ENCODE measurements at regions not wholly inside any gene's neighbourhood (a gene's known extent, or its start where the extent isn't known, plus 50 kb on each side); places are given as distances from the start of the nearest gene placed in this dataset.
A peak's percentile ranks its signal among the peaks of the same experiment; 100 is the strongest.
"Not testable (repeated sequence)": the region's sequence is repeated elsewhere in the genome, so short reads cannot be mapped to it uniquely, and the experiment has no call there.

DNA sequence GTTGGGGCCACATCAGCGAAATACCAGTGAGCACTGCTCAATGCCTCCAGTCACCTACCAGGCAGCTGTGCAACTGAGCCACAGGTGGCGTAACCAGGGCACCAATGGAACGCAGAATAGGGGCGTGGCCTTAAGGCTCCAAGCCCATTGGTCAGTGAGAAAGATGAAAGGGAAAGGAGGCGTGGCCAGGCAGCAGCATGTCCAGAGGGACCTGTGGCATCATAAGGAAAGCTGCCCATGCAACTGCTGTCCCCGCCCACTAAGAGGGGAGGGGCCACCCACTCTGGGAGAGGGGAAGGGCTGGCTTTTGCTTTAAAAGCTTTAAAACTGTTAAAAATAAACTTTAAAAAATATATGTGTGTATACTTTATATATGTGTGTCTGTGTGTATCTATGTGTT, 84.0 kb upstream of the ZSCAN2 start:
- H3K9me3 ChIP-seq (ENCODE audit: control insufficient read depth in 1 of 2, insufficient read depth in 1 of 2, low read depth in 1 of 2, low read length in 2 of 2); RAD21 ChIA-PET (ENCODE audit: low non-redundant PET in 1 of 2, low total read pairs in 2 of 2, uncharacterized antibody in 2 of 2, unreplicated experiment in 2 of 2); H3K9ac ChIP-seq (ENCODE audit: low read length); H3K36me3 ChIP-seq (ENCODE audit: control insufficient read depth in 1 of 2, insufficient read depth in 2 of 2, low read length in 2 of 2); BruUV-seq (replicated peaks); H3K4me2 ChIP-seq (ENCODE audit: low read length); H3K4me1 ChIP-seq (ENCODE audit: control insufficient read depth in 1 of 2, insufficient read depth in 2 of 2, low read length in 2 of 2); H3K9me2 ChIP-seq (ENCODE audit: insufficient read depth); ATAC-seq; POLR2A ChIA-PET; CTCF ChIA-PET; intact Hi-C loops (cut with micrococcal nuclease); H3K4me3 ChIP-seq (replicated peaks in 1 of 2; ENCODE audit: low read depth in 1 of 2, low read length in 2 of 2); H3K27me3 ChIP-seq (ENCODE audit: insufficient read depth, low read length); H4K20me1 ChIP-seq (ENCODE audit: insufficient read depth); H2AFZ ChIP-seq (ENCODE audit: low read depth, low read length, poor library complexity, severe bottlenecking); H3K27ac ChIP-seq (ENCODE audit: low read depth, low read length); H3K79me2 ChIP-seq (ENCODE audit: insufficient read depth, low read length): not testable (repeated sequence)
- peak; percentile 36 for DNase-seq (ENCODE audit: low read depth, low spot score)
- TF ChIP-seq TCF7L2 (IDR thresholded peaks at IDR 0.05; ENCODE audit: borderline replicate concordance, extremely low read depth, insufficient read depth, insufficient read length), result peak; percentile 57

DNA sequence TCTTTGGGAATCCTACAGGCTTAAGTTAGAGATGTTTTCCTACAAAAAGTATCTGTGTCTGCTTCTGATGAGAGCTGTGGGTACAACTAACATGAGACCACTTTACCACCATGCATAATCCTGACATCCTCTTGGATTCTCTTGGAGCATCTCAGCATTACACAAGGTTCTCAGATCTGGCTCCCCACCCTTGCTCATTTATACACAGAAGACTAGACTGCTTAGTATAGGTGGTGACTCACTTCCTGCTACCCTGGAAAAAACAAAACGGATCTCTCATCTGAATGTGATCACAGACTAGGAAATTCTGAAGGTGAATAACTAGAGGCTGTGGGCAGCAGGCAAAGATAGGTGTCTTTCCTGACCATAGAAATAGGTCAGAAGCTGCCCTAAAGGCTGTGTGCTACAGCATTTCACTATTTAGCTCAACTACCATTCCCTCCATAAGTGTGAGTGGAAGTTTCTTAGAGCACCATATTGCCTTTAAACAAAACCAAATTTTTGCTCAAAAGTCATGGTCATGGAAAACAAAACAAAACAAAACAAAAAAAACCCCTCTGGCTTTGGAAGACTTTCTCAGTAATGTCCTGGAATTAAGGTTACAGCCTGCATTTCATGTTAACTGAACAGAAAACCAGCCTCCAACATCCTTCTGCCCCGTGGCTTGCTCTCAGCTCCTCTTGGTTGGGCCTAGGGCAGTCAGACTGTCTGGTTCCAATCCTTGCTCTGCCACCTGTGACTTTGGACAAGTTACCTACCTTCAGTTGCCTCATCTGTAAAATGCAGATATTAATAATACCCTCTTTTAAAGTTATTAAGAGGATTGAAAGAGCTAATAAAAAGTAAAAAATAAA, 75.1 kb upstream of the ZSCAN2 start:
- H3K9me2 ChIP-seq (ENCODE audit: insufficient read depth); H3K9ac ChIP-seq (ENCODE audit: low read length); H3K4me2 ChIP-seq (ENCODE audit: low read length); H3K9me3 ChIP-seq (ENCODE audit: control insufficient read depth in 1 of 2, insufficient read depth in 1 of 2, low read depth in 1 of 2, low read length in 2 of 2); H2AFZ ChIP-seq (ENCODE audit: low read depth, low read length, poor library complexity, severe bottlenecking); H3K27ac ChIP-seq (ENCODE audit: low read depth, low read length); H3K79me2 ChIP-seq (ENCODE audit: insufficient read depth, low read length); RAD21 ChIA-PET (ENCODE audit: low non-redundant PET in 1 of 2, low total read pairs in 2 of 2, uncharacterized antibody in 2 of 2, unreplicated experiment in 2 of 2); H3K36me3 ChIP-seq (ENCODE audit: control insufficient read depth in 1 of 2, insufficient read depth in 2 of 2, low read length in 2 of 2); H3K4me1 ChIP-seq (ENCODE audit: control insufficient read depth in 1 of 2, insufficient read depth in 2 of 2, low read length in 2 of 2); intact Hi-C loops (cut with micrococcal nuclease); BruUV-seq (replicated peaks); H4K20me1 ChIP-seq (ENCODE audit: insufficient read depth); H3K4me3 ChIP-seq (replicated peaks in 1 of 2; ENCODE audit: low read depth in 1 of 2, low read length in 2 of 2); CTCF ChIA-PET; H3K27me3 ChIP-seq (ENCODE audit: insufficient read depth, low read length); POLR2A ChIA-PET; DNase-seq (ENCODE audit: low read depth, low spot score): not testable (repeated sequence)
- peak; percentile 86 for ATAC-seq
- TF ChIP-seq FOSL1 (IDR thresholded peaks at IDR 0.05; ENCODE audit: low read depth), result peak; percentile 30; the same call in 1 of the 2 replicates

- H3K9ac ChIP-seq (ENCODE audit: low read length); H3K27ac ChIP-seq (ENCODE audit: low read depth, low read length); H3K4me2 ChIP-seq (ENCODE audit: low read length); H3K27me3 ChIP-seq (ENCODE audit: insufficient read depth, low read length); CTCF ChIA-PET; H3K36me3 ChIP-seq (ENCODE audit: control insufficient read depth in 1 of 2, insufficient read depth in 2 of 2, low read length in 2 of 2); H3K79me2 ChIP-seq (ENCODE audit: insufficient read depth, low read length); H2AFZ ChIP-seq (ENCODE audit: low read depth, low read length, poor library complexity, severe bottlenecking); H3K9me3 ChIP-seq (ENCODE audit: control insufficient read depth in 1 of 2, insufficient read depth in 1 of 2, low read depth in 1 of 2, low read length in 2 of 2); H3K4me1 ChIP-seq (ENCODE audit: control insufficient read depth in 1 of 2, insufficient read depth in 2 of 2, low read length in 2 of 2); H4K20me1 ChIP-seq (ENCODE audit: insufficient read depth); DNase-seq (ENCODE audit: low read depth, low spot score); H3K9me2 ChIP-seq (ENCODE audit: insufficient read depth); POLR2A ChIA-PET; BruUV-seq (replicated peaks); intact Hi-C loops (cut with micrococcal nuclease); RAD21 ChIA-PET (ENCODE audit: low non-redundant PET in 1 of 2, low total read pairs in 2 of 2, uncharacterized antibody in 2 of 2, unreplicated experiment in 2 of 2); H3K4me3 ChIP-seq (replicated peaks in 1 of 2; ENCODE audit: low read depth in 1 of 2, low read length in 2 of 2); ATAC-seq: not testable (repeated sequence)
These were observed 70.1 kb upstream of the ZSCAN2 start for GRCh38 chr15:84530751-84531150.

- DNase-seq (ENCODE audit: low read depth, low spot score); H3K9me2 ChIP-seq (ENCODE audit: insufficient read depth); H3K9me3 ChIP-seq (ENCODE audit: control insufficient read depth in 1 of 2, insufficient read depth in 1 of 2, low read depth in 1 of 2, low read length in 2 of 2); BruUV-seq (replicated peaks); H3K4me1 ChIP-seq (ENCODE audit: control insufficient read depth in 1 of 2, insufficient read depth in 2 of 2, low read length in 2 of 2); ATAC-seq; H3K4me3 ChIP-seq (replicated peaks in 1 of 2; ENCODE audit: low read depth in 1 of 2, low read length in 2 of 2); intact Hi-C loops (cut with micrococcal nuclease); H3K9ac ChIP-seq (ENCODE audit: low read length); H4K20me1 ChIP-seq (ENCODE audit: insufficient read depth); H3K4me2 ChIP-seq (ENCODE audit: low read length); H3K27ac ChIP-seq (ENCODE audit: low read depth, low read length); H3K79me2 ChIP-seq (ENCODE audit: insufficient read depth, low read length); H2AFZ ChIP-seq (ENCODE audit: low read depth, low read length, poor library complexity, severe bottlenecking); CTCF ChIA-PET; RAD21 ChIA-PET (ENCODE audit: low non-redundant PET in 1 of 2, low total read pairs in 2 of 2, uncharacterized antibody in 2 of 2, unreplicated experiment in 2 of 2); H3K36me3 ChIP-seq (ENCODE audit: control insufficient read depth in 1 of 2, insufficient read depth in 2 of 2, low read length in 2 of 2); POLR2A ChIA-PET; H3K27me3 ChIP-seq (ENCODE audit: insufficient read depth, low read length): not testable (repeated sequence)
These were observed 69.6 kb upstream of the ZSCAN2 start for GRCh38 chr15:84531223-84531622.
